Inflammatory macrophage treated with lipopolysaccharide for 1 hour (primary cell): ENCODE measurements at regions not wholly inside any gene's neighbourhood (a gene's known extent, or its start where the extent isn't known, plus 50 kb on each side); places are given as distances from the start of the nearest gene placed in this dataset.

Experiments
- DNase-seq, 2 donors: peaks; one replicate each; pipeline ENCODE4 v3.0.0-alpha.2; 2020 to 2022

DNA sequence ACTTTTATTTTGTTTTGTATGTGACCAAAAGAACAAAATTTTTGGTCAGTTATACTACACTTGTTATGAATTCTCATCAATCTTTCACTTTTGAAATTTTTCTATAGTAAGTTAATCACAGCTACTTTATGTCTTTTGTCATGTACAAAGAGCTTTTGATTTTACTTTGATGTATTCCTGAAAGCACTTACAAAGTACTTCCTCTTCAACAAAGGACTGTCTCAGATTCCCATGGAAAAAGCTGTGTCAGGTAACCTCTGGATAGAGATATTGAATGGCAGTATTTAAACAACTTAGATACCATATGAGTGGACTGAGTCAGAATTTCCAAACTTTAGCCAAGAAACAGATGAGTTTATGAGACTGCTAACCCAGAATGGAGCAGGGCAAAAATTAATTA, 689.3 kb upstream of the ATXN8OS start:
- DNase-seq, result no peak

DNA sequence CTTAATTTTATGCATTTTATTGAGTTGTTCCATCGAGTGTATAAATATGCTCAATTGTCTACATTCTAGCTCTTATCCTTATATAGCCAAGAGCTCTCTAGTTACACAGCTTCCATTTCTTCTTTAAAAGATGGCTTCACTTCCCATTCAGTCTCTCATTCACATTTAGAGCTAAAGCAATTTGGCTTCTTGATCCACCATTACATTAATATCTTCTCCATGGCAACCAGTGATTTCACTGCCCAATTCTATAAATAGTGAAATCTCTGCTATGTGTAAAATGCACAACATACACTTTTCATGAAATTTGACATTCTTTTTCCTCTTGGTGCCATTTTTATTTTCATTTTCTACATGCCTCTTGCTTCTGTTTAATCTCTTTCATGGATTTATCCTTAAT, 696.9 kb upstream of the ATXN8OS start:
- DNase-seq, result no peak

DNA sequence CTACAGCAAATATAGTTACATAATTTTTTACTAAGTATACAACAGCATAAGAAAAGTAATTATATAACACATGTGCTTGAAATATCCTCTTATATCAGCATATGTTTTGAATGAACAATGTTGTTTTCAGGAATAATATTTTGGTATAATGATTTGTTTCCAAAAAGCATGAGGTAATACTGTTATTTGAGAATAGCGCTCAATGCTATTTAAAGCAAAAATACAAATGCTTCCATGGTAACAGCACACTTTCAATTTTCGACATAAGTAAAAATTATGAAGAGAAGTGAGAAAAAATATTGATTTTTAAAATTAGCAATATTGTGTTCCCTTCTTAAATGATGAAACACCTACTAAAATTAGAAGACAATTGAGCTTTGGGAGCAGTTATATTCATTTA, 715.9 kb upstream of the ATXN8OS start:
- no peak for DNase-seq

DNA sequence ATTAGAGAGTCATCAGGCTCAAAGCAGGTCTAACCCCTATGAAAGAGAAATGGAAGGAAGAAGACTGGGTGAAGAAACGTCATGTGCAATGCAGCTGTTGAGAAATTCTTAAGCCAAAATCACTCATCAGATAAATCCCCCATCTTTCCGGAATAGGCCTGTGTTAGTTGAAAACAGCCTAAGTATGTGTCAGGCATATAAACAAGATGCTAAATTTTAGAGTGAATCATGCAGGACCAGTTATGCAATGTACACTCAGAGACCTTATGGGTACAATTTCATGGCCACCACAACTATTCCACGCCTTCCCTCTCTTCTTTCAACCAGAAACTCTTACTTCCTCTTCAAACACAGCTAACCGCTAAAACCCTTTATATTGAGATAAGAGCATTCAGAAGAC, 717.7 kb upstream of the ATXN8OS start:
- no peak for DNase-seq

DNA sequence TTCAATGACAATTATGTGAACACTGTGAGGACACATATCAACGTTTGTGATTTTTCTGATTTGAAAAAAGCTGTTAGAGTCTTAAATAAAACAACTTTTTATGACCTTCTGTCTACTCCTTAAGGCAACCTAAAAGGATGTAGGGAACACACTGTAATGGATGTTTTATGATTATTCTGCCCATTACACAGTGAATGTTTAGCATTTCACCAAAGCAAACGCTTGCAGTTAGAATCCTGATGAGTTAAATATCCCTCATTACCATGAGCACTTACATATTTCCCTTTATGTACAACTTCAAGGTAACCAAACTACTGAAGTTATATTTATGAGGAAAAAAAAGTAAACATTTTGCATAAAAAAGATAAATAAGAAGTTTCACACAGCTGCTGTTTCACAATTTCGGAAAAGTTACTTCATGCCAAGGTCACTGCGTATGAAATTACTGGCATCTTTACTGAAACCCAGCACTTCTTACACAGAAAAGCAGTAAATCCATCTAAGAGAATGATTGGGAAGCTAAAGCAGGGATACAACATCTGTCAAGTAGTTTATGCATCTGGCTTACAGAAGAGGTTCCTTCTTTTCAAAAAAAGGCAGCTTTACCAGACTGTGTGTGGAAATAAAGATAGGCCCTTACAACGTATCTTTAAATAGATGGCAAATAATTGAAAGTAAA, 733.7 kb upstream of the ATXN8OS start:
- DNase-seq, result no peak

DNA sequence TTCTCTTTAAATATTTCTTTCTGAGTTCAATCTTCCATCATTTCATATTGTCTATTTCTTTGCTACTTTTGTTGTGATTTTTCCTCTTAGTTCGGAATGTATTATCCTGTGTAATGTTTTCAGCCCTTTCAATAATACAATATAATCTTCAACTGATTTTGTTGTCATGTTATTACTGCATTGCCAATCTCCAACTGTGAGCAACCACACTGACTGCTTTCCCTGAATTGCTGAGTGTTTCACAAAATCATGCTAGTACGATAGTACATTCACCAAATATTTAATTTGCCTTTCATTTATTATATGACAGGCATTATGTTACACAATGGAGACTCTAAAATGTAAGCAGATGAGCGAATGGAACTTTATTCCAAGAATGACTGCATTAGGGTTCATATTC, 744.3 kb upstream of the ATXN8OS start:
- no peak for DNase-seq

DNA sequence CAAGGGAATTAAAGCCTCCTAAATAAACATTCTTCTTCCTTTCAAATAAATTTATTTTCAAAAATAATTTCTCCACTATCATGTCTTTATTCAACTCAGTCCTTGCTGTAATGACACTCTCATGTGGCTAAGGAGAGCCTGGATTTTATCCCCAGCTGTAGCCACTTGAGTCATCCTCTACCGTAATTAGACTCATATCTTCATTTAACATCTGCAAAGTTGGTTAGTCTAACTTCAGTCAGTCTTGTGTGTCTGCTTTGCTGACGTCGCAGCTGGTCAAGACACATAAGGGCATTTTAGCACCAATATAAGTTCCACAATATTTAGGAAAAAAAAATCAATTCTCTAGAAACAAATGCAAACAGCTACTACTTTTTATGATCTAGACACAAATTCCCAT, 776.4 kb upstream of the ATXN8OS start:
- no peak for DNase-seq

DNA sequence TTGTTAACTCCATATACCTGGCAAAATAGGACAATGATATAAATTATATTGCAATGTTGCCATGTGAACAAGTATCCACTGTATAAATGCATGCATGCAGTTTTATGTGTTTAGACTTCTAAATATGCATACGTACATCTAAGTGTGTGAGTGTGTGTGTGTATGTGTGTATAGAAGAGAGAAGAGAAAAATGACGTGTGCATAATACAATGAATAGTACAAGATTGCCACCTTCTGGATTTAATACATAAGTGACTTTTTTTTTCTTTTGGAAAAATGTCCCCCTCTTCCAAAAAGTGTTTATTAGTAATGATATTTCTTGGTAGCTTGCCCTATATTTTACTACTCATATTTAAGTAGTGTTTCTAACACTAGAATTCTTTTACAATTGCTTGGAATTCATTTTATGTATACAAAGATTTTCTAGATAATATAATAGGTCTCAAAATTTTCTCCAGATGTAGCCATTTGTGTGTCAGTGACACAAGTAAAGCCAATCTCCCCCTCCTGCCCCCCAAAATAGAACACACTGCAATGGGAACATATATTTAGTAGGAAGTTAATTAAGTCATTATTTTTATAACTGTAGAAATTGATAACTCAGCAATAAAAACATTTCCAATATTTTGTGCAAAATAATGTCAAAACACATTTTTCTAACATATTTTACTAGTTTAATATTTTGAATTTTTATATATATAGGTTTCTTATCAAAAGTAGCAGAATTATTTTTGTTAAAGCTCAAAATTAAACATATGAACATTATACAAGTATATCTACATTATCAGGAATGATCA, 783.3 kb upstream of the ATXN8OS start:
- DNase-seq, result no peak

DNA sequence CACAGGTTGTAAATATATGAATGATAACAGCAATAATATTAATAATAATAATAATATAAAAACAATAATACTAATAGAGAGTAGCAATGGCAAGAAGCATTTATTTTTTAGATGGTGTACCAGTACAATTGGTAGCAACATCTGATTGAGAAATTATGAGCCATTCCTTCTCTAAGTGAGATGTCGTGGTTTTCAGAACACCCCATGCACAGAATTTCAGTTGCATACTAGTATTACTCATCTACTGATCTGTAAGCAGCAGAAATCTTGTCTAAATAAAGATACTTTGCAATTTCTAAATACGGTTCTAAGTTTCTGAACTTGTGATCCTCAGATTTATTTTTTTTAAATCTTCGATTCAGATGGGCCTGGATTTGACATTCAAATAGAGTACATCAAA, 788.0 kb upstream of the ATXN8OS start:
- DNase-seq, result no peak

DNA sequence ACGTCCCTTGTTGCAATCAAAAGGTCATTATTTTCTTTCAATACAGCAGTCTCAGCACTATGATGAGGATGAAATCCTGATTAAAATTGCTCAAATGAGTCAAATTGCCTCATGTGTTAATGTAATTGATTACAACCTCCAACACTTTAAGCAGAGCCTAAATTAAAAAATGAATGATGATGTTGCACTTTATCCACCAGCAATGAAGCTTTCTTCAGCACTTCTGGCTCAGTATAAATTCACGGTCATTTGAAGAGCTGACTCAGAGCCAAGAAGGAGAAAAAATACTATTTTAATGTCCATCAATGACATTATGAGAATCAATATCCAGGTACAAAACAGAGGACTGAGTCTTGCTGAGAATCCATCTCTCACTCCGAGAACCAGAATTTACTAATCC, 792.6 kb upstream of the ATXN8OS start:
- no peak for DNase-seq

DNA sequence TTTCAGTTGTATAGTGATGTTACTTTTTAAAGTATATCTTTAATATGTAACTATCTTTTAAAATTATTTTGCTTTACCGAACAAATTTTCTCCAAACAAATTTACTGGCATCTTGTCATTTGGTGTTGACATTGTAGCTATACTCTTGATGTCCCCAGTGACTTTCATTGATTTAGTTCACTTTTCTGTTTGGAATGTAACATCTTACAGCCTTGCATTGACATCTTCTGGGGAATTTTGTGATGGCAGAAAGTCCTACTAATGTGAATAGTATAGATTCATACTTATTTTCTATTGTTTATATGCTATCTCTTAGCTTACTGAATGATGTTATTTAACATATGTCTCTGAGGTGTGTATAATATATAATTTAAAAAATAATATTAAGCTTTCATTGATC, 800.9 kb upstream of the ATXN8OS start:
- no peak for DNase-seq

DNA sequence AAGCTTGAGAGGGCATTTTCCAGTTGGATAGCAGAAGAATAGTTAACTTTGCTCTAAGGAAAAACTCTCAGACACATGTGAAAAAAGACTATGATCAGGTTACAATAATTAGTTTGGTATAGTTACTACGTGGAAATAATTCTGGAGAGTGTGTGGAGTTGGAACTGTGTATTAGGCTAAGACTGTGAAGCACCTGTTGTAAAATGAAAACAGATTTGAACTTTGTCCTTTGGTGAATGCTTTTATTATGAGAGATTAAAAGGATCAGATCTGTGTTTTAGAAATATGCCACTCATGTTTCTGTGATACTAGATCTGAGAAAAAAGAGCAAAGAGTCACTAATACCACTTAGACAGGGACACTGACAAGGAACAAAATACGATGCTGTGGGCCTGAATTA, 807.5 kb upstream of the ATXN8OS start:
- DNase-seq, result no peak

DNA sequence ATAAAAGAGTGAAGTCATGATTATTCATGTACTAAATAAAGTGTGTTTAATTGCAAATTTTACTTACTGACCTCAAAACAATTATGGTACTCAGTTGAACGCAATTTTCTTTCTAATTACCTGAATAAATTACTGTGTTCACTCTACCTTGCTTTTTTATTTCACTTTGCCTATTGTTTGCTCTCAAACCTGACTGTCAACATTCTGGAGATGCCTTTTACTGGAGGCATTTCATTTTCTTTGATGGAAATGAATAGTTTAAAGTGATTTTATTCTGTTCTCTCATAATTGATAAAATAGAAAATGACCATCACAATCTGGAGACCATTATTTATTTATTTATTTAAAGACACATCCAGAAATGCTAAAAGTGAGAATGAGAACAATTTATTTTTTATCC, 811.5 kb upstream of the ATXN8OS start:
- no peak for DNase-seq

DNA sequence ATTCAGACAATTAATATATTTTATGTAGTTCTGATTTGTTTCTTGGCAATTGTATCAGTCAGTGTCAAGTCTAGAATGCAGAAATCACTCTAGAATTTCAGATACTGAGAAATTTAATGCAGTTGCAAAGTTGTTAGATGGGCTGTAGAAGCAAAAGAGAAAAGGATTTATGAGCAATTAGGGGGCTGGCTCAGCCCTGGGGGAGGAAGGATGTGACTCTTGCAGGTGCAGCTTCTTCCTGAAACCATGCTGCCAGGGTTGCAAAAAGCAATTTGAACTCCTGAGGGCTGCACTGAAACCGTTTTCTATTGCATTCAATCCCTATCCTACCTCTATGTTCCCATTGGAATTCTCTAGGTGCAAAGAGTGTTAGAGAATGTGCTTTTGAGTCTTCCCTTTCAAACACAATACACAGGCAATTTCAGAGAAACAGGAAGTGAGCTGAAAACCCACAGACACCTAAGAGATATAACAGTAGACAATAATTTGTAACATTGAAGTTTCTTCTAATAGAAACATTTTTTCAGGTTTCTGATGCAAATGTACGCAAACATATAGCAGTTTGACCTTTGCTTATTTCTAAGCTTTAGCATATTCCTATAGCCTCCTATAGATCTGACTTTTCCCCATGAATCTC, 814.7 kb upstream of the ATXN8OS start:
- DNase-seq, result no peak

DNA sequence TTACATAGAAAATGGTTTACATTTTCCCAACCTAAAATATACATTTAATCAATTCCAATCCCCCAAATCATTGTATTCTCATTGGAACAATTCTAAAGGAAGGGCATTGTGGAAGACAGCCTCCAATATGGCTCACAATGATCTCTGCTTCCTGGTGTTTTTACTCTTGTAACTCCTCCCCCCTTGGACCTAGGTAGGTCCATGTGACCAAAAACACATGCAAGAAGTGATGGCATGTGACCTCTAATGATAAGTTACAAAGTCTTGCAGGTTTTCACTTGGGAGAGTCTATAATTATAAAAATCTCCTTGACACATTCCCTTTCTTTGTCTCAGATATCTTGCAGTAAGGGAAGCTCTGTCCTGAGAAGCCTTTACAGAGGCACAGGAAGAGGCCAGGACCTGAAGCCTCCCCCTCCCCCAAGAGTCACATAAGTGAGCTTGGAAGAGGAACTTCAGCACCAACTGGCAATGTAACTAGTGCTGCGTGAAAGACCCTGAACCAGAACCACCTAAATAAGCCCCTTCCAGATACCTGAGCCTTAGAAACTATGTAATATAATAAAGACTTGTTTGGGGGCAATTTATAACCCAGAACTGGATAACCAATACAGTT, 816.2 kb upstream of the ATXN8OS start:
- DNase-seq, result no peak

DNA sequence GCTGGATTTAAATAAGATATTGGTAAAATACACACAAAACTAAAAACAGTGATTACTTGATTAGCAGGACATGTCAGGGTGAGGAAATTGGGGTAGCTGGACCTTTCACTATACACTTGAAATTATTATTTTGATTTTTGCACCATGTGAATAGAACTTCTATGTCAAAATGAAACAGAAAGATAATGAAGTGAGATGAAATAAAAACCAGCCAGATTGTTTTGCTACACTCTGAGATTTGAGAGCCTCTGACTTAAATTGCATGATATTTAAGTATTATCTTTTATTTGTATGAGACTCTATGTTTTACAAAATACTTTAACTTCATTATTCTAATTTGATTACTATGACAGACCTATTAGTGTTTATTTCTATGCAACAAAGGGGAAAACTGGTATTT, 819.6 kb upstream of the ATXN8OS start:
- no peak for DNase-seq

DNA sequence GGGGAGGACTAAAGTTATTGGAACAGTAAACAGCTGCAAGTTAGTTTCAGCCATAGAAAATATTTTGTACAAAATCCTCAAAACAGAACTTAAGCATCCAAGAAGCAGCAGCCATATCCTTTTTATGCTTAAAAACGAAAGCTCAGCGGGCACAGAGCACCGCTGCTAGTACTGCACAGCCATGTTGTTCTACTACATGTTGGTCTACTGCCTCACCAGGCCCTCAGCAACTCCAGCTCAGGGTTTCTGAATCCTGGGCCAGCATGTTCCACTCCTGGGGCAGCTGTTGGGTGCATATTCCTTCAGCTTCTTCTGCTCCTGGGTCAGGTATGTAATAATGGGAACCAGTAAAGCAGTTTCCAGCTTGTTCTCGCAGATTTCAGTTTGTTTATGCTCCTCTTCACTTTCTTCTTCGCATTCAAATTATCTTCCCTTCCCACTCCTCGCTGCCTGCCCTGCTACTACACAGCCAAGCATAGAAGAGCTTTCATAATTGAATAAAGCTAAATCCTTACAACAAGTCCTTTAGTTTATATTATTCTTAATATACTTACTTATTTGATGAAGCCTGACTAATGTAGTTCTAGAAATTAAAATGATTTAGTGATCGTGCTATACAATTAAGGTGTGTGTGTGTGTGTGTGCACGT, 820.5 kb upstream of the ATXN8OS start:
- DNase-seq, result no peak

DNA sequence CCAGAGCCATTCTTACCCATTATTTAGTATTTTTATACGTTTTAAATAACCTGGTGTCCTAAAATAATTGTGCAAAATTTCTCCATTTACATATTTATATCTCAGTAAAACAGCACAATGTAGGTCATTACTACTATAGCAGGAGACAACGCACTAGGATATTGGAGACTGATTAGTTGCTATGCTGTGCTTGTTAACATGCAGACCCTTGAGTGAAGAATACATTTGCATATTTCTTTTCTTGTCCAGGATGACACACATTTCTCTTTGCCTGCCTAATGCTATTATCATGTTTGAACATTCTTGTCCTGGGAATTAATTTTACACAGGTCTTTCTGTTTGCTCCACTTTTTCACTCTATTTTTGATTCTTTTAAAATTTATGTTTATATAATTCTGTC, 823.8 kb upstream of the ATXN8OS start:
- no peak for DNase-seq

DNA sequence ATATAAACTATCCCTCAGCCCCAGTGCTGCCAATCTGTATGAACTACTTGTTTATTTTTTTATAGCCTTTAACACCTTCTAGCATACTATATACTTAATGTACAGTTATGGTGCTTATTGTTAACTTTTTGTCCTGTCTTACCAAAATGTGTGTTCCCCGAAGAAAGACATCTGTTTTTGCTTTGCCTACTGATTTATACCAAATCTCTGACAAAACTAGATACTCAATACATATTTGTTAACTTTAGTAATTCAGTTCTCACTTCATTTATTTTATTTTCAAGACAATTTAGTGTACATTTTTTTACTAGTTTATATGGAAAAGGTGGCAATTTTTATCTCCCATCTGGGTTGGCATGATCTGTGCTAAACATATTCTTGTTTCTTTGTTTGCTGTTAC, 824.3 kb upstream of the ATXN8OS start:
- no peak for DNase-seq

DNA sequence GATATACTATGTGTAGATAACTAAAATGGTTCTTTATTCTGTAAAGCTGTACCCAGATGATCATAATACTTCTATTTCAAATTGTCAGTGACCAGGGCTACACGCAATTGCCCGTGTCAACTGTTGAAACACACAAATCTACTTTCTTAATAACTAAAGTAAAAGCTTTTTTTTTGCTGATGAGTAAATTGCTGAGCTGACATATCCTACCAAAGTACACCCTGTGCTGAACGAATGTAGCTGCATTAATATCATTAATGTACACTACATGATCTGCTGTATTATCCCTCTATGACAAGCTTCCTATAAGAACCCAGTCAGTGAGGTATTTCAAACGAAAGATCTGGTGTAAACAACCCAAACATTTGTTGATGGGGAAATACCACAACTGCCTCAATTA, 827.2 kb upstream of the ATXN8OS start:
- DNase-seq, result no peak

DNA sequence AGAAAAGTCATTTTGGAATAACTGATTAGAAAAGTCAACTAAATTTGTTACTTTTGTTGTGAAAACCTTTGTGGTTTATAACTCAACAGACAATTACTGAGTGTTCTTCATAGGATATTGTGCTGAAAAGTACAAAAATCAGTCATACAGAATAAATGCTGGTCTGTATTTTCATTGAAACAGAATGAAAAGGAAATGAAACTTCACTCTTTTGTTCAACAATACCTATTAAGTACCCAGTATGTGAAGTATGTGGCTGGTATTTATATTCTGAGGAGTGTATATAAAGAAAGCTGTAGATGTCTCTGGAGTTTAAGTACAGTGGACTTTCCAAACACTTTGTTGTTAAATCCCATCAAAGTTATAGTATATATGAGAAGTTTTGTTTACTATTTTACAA, 828.4 kb upstream of the ATXN8OS start:
- no peak for DNase-seq

DNA sequence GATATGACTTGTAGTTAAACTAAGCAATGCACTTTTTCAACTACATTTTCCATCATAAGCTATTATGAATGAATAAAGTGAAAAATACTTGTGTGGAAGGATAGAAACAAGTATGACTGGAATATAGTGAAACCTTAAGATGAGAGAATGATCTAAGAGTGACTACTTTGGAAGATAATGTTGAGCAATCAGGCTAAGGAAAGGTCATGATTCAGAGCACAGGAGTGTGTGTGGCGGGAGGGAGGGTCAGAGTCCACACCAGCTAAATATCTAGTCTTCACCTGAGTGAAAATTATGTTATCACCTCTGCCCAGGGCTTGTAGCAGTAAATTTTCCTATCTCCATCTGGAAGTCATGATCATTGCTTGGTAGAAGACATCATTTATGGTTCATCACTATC, 833.4 kb upstream of the ATXN8OS start:
- DNase-seq, result no peak
